Lung (tissue), 11 donors: ENCODE measurements at regions not wholly inside any gene's neighbourhood (a gene's known extent, or its start where the extent isn't known, plus 50 kb on each side); places are given as distances from the start of the nearest gene placed in this dataset.

ENCODE experiments used
- ATAC-seq: fragments of 200-7000 bp; cut with Tn5 transposase; one replicate; pipeline ENCODE4 v1.9.1; 2020; ENCODE audit warnings: moderate number of reproducible peaks; ENCODE audit not compliant: insufficient read depth, low FRiP score
- DNase-seq, 3 donors: peaks; one replicate each; pipeline ENCODE4 v3.0.0-alpha.2; 2013 to 2017
- H3K27ac ChIP-seq, 2 donors: one replicate each; pipeline ENCODE4 v1.5.1; 2013; ENCODE audit warnings: mild to moderate bottlenecking in 2 of 2, moderate library complexity in 2 of 2, control low read depth in 1 of 2, inconsistent platforms in 1 of 2, low read depth in 1 of 2, low read length in 1 of 2
- H3K27me3 ChIP-seq, 3 donors: one replicate each; pipeline ENCODE4 v1.5.1; 2013; ENCODE audit warnings: low read length in 2 of 3; ENCODE audit not compliant: control insufficient read depth in 3 of 3, insufficient read depth in 3 of 3
- H3K36me3 ChIP-seq, 4 donors: one replicate each; pipeline ENCODE4 v1.5.1; 2013; ENCODE audit warnings: low read length in 4 of 4, mild to moderate bottlenecking in 1 of 4, moderate library complexity in 1 of 4; ENCODE audit not compliant: control insufficient read depth in 4 of 4, insufficient read depth in 4 of 4
- H3K4me1 ChIP-seq, 5 donors: one replicate each; pipeline ENCODE4 v1.5.1; 2013; ENCODE audit warnings: low read length in 5 of 5, mild to moderate bottlenecking in 2 of 5, moderate library complexity in 1 of 5; ENCODE audit not compliant: control insufficient read depth in 5 of 5, insufficient read depth in 5 of 5
- H3K4me3 ChIP-seq: one replicate; pipeline ENCODE4 v1.5.1; 2013; ENCODE audit warnings: mild to moderate bottlenecking, control low read depth, moderate library complexity
- H3K9ac ChIP-seq, 2 donors: one replicate each; pipeline ENCODE4 v1.5.1; 2013; ENCODE audit warnings: low read length in 2 of 2, control low read depth in 1 of 2; ENCODE audit not compliant: insufficient read depth in 1 of 2
- H3K9me3 ChIP-seq, 4 donors: one replicate each; pipeline ENCODE4 v1.5.1; 2013; ENCODE audit warnings: low read length in 3 of 4, mild to moderate bottlenecking in 1 of 4, moderate library complexity in 1 of 4; ENCODE audit not compliant: control insufficient read depth in 4 of 4, insufficient read depth in 3 of 4
- WGBS, 2 donors: extraction: QIAGEN DNeasy Blood & Tissue Kit; methylation state at CpG; one replicate each; pipeline ENCODE4 v1.1.7; 2013; 5-methylcytosine and 5-hydroxymethylcytosine counted together
- TF ChIP-seq, protein P1 (sequence below): IDR thresholded peaks from 2 replicates; pipeline ENCODE4 v1.5.1; 2012; ENCODE audit warnings: mild to moderate bottlenecking; ENCODE audit errors: control extremely low read depth, extremely low read depth
- donor health status: control.
- donor health status: control.
- donor health status: Bipolar disorder and iron deficiency.
- donor health status: healthy.
- donor health status: DM: yes; HTN: yes; CAD: no.

GRCh38 chr9:73741316-73741715, 589.7 kb downstream of the ANXA1 start:
- Histone ChIP-seq H3K9ac (no peak overlapping the region), H3K4me3 (no peak overlapping the region), H3K27me3 (no peaks in the 10 kb centered on the region), H3K36me3 (no peaks in the 10 kb centered on the region), H3K4me1 (no peaks in the 10 kb centered on the region), H3K9me3 (no peaks in the 10 kb centered on the region), H3K27ac (no peak overlapping the region)
- DNase-seq (no peak), ATAC-seq (no peak)
- 55 to 57% methylated on average over 1 of the region's 1 CpG for WGBS, 2 donors
- TF ChIP-seq, protein P1, sequence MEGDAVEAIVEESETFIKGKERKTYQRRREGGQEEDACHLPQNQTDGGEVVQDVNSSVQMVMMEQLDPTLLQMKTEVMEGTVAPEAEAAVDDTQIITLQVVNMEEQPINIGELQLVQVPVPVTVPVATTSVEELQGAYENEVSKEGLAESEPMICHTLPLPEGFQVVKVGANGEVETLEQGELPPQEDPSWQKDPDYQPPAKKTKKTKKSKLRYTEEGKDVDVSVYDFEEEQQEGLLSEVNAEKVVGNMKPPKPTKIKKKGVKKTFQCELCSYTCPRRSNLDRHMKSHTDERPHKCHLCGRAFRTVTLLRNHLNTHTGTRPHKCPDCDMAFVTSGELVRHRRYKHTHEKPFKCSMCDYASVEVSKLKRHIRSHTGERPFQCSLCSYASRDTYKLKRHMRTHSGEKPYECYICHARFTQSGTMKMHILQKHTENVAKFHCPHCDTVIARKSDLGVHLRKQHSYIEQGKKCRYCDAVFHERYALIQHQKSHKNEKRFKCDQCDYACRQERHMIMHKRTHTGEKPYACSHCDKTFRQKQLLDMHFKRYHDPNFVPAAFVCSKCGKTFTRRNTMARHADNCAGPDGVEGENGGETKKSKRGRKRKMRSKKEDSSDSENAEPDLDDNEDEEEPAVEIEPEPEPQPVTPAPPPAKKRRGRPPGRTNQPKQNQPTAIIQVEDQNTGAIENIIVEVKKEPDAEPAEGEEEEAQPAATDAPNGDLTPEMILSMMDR = no peak

DNA sequence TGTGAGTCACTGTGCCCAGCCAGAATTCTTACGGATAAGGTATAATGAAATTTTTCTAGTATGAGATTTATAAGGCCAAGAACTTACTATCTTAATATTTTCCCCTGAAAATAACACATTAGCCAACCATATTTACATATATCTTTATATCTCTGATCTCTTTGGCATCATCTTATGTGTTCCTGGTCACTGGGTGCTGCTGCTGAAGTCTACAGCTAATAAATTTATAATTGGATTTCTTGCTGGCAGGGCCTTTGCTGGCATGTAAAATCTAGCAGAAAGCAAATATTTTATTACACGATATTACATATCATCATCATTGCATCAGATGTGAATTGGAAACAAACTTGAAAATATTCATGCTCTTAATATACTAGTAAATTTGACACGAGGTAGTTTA, 590.7 kb downstream of the ANXA1 start:
- no peaks in the 10 kb centered on the region for H3K9me3 ChIP-seq
- no peak overlapping the region for H3K9ac ChIP-seq
- no peak overlapping the region for H3K4me3 ChIP-seq
- DNase-seq = no peak
- no peak overlapping the region for H3K27ac ChIP-seq
- WGBS, 2 donors = 80 to 81% methylated on average over 3 of the region's 3 CpGs
- ATAC-seq = no peak
- H3K27me3 ChIP-seq = no peaks in the 10 kb centered on the region
- H3K4me1 ChIP-seq = no peaks in the 10 kb centered on the region
- TF ChIP-seq, protein P1 = no peak
- H3K36me3 ChIP-seq = no peaks in the 10 kb centered on the region

DNA sequence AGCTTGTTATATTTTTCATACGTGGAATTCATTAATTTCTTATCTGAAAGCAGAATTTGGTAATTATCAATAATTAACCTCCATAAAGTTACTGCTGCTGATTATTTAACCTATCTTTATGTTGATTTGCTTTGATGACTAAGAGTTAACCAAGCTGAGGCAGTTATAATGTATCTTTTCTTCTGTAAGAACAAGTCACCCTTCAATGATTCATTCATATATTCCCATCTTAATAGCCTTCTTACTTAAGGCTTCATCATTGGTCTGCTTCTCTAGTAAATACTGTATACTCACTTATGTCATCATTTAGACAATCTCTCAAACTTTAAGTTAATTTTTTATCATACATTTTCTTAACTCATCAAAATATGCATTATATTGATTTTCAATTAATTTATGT, 592.2 kb downstream of the ANXA1 start:
- no peaks in the 10 kb centered on the region for H3K36me3 ChIP-seq
- no peak overlapping the region for H3K9ac ChIP-seq
- WGBS, 2 donors = 72 to 94% methylated on average over 1 of the region's 1 CpG
- H3K27ac ChIP-seq = no peak overlapping the region
- DNase-seq (no peak), ATAC-seq (no peak)
- no peaks in the 10 kb centered on the region for H3K4me1 ChIP-seq
- H3K27me3 ChIP-seq = no peaks in the 10 kb centered on the region
- TF ChIP-seq, protein P1 = no peak
- H3K9me3 ChIP-seq = no peaks in the 10 kb centered on the region
- no peak overlapping the region for H3K4me3 ChIP-seq

- Histone ChIP-seq H3K9me3 (no peaks in the 10 kb centered on the region), H3K36me3 (no peaks in the 10 kb centered on the region), H3K4me1 (no peaks in the 10 kb centered on the region), H3K27ac (no peak overlapping the region), H3K27me3 (no peaks in the 10 kb centered on the region), H3K9ac (no peak overlapping the region), H3K4me3 (no peak overlapping the region)
- TF ChIP-seq, protein P1 = no peak
- no peak for DNase-seq
- whole genome bisulfite sequencing, 2 donors = 88 to 93% methylated on average over 3 of the region's 3 CpGs
- ATAC-seq = no peak
Observed at GRCh38 chr9:73745598-73745997, 593.9 kb downstream of the ANXA1 start.
